HCT116 (cell line): ENCODE measurements at regions not wholly inside any gene's neighbourhood (a gene's known extent, or its start where the extent isn't known, plus 50 kb on each side); places are given as distances from the start of the nearest gene placed in this dataset.

Source experiments
- ATAC-seq: fragments of 200-7000 bp; cut with Tn5 transposase; 2 replicates; pipeline ENCODE4 v1.9.1; 2020; ENCODE audit warnings: mild to moderate bottlenecking, moderate library complexity
- BruUV-seq: library from RNA; stranded (reverse); fragments of 400-500 nt; replicated peaks from 2 replicates; lab custom pipeline; 2021; lab: Mats Ljungman, UMichigan
- CTCF ChIA-PET: fragments of 300-600 bp; sonication (Branson Sonifier 250); formaldehyde crosslinking; loops from one replicate; lab custom pipeline; 2021; ENCODE audit warnings: antibody characterized with exemption; lab: Charles Lee
- POLR2A ChIA-PET: fragments of 300-600, 350-600 bp; sonication (Branson Sonifier 250); formaldehyde crosslinking; loops from one replicate; lab custom pipeline; 2021; ENCODE audit warnings: antibody characterized with exemption; lab: Charles Lee
- RAD21 ChIA-PET, 2 experiments: fragments of 300-600 bp; sonication (Branson Sonifier 250); formaldehyde crosslinking; loops; one replicate each; lab custom pipeline; 2023; ENCODE audit warnings: low total read pairs in 2 of 2; ENCODE audit not compliant: uncharacterized antibody in 2 of 2, unreplicated experiment in 2 of 2, low non-redundant PET in 1 of 2; lab: Charles Lee
- DNase-seq: peaks from one replicate; pipeline ENCODE4 v3.0.0-alpha.2; 2010; ENCODE audit warnings: low read depth, low spot score
- H2AFZ ChIP-seq: fragments of 200-600 bp; shearing (Covaris generic), sonication (generic); 2 replicates; pipeline ENCODE4 v1.6.1; 2017; ENCODE audit warnings: low read depth, mixed run types, mixed read lengths, antibody characterized with exemption, low read length; ENCODE audit not compliant: poor library complexity, severe bottlenecking
- H3K27ac ChIP-seq: 2 replicates; pipeline ENCODE4 v1.5.1; 2012; ENCODE audit warnings: low read depth, low read length
- H3K27me3 ChIP-seq: fragments of 200-600 bp; sonication (generic); 2 replicates; pipeline ENCODE4 v1.6.1; 2016; ENCODE audit warnings: mixed run types, low read length, mixed read lengths; ENCODE audit not compliant: insufficient read depth
- H3K36me3 ChIP-seq, 2 experiments: fragments of 200-500 bp in 1 of 2; fragments of 200-600 bp in 1 of 2; sonication (Bioruptor generic) in 1 of 2; sonication (generic) in 1 of 2; 2 replicates each; pipeline versions ENCODE4 v1.5.1 to v1.6.1; 2014 to 2016; ENCODE audit warnings: low read length in 2 of 2, inconsistent platforms in 1 of 2, mixed read lengths in 1 of 2, mixed run types in 1 of 2; ENCODE audit not compliant: insufficient read depth in 2 of 2, control insufficient read depth in 1 of 2
- H3K4me1 ChIP-seq, 2 experiments: fragments of 200-600 bp in 1 of 2; sonication (generic) in 1 of 2; 2 replicates each; pipeline versions ENCODE4 v1.5.1 to v1.6.1; 2012 to 2017; ENCODE audit warnings: low read length in 2 of 2, inconsistent platforms in 1 of 2, mild to moderate bottlenecking in 1 of 2, mixed read lengths in 1 of 2, mixed run types in 1 of 2, moderate library complexity in 1 of 2; ENCODE audit not compliant: insufficient read depth in 2 of 2, control insufficient read depth in 1 of 2
- H3K4me2 ChIP-seq: fragments of 200-600 bp; sonication (generic); 2 replicates; pipeline ENCODE4 v1.6.1; 2017; ENCODE audit warnings: mixed run types, low read length, mixed read lengths
- H3K4me3 ChIP-seq, 2 experiments: fragments of 200-600 bp in 1 of 2; sonication (generic) in 1 of 2; replicated peaks in 1 of 2; 2 replicates each; pipeline ENCODE4 v1.5.1; 2011 to 2016; ENCODE audit warnings: low read length in 2 of 2, control low read depth in 1 of 2, low read depth in 1 of 2, mild to moderate bottlenecking in 1 of 2, mixed read lengths in 1 of 2, mixed run types in 1 of 2
- H3K79me2 ChIP-seq: fragments of 200-600 bp; sonication (generic); 2 replicates; pipeline ENCODE4 v1.6.1; 2017; ENCODE audit warnings: mild to moderate bottlenecking, mixed run types, low read length, moderate library complexity, mixed read lengths; ENCODE audit not compliant: insufficient read depth
- H3K9ac ChIP-seq: fragments of 200-600 bp; sonication (generic); 2 replicates; pipeline ENCODE4 v1.6.1; 2016; ENCODE audit warnings: low read length, mixed read lengths
- H3K9me2 ChIP-seq: fragments of 200-600 bp; sonication (generic), shearing (Covaris generic); 2 replicates; pipeline ENCODE4 v1.6.1; 2017; ENCODE audit warnings: mixed run types, mild to moderate bottlenecking, moderate library complexity; ENCODE audit not compliant: insufficient read depth
- H3K9me3 ChIP-seq, 2 experiments: fragments of 200-500 bp in 1 of 2; fragments of 200-600 bp in 1 of 2; sonication (Bioruptor generic) in 1 of 2; sonication (generic) in 1 of 2; 2 replicates each; pipeline ENCODE4 v1.6.1; 2014 to 2017; ENCODE audit warnings: low read length in 2 of 2, mixed read lengths in 2 of 2, inconsistent platforms in 1 of 2, low read depth in 1 of 2, mild to moderate bottlenecking in 1 of 2, mixed run types in 1 of 2, moderate library complexity in 1 of 2; ENCODE audit not compliant: control insufficient read depth in 1 of 2, insufficient read depth in 1 of 2
- H4K20me1 ChIP-seq: fragments of 200-600 bp; sonication (generic), shearing (Covaris generic); 2 replicates; pipeline ENCODE4 v1.6.1; 2017; ENCODE audit warnings: mixed run types, mild to moderate bottlenecking, moderate library complexity; ENCODE audit not compliant: insufficient read depth
- EGR1 ChIP-seq: IDR thresholded peaks from 2 replicates; pipeline ENCODE4 v1.6.1; 2012; ENCODE audit warnings: low read depth
- EZH2phosphoT487 ChIP-seq: fragments of 200-600 bp; IDR thresholded peaks from 2 replicates; pipeline ENCODE4 v1.6.1; 2018; ENCODE audit warnings: antibody characterized with exemption, borderline replicate concordance
- JUND ChIP-seq: IDR thresholded peaks from 2 replicates; pipeline ENCODE4 v1.6.1; 2012
- POLR2A ChIP-seq: IDR thresholded peaks from 2 replicates; pipeline ENCODE4 v1.7.0; 2011; ENCODE audit warnings: borderline replicate concordance; ENCODE audit not compliant: insufficient read depth, insufficient read length; ENCODE audit errors: extremely low read depth
- POLR2AphosphoS5 ChIP-seq: IDR thresholded peaks from 2 replicates; pipeline ENCODE4 v1.6.1; 2011; ENCODE audit warnings: mild to moderate bottlenecking, low read depth, low read length, moderate library complexity
- YY1 ChIP-seq: IDR thresholded peaks from 2 replicates; pipeline ENCODE4 v1.6.1; 2011; ENCODE audit warnings: low read length, low read depth, moderate library complexity, mild to moderate bottlenecking; ENCODE audit not compliant: insufficient replicate concordance; ENCODE audit errors: extremely low read depth
- ZBTB33 ChIP-seq: IDR thresholded peaks from 2 replicates; pipeline ENCODE4 v1.6.1; 2011; ENCODE audit warnings: mild to moderate bottlenecking, low read length, moderate library complexity; ENCODE audit not compliant: insufficient replicate concordance; ENCODE audit errors: extremely low read depth
- ZFX ChIP-seq: fragments of 450-650 bp; IDR thresholded peaks from 2 replicates; pipeline ENCODE4 v1.6.1; 2017
- intact Hi-C: fragments of 100-400 bp; cut with micrococcal nuclease; formaldehyde crosslinking; loops from 2 replicates; pipeline ENCODE4 v1.10.0; 2022
- TF ChIP-seq, protein P1 (sequence below): IDR thresholded peaks from 2 replicates; pipeline ENCODE4 v1.6.1; 2012; ENCODE audit warnings: low read depth

DNA sequence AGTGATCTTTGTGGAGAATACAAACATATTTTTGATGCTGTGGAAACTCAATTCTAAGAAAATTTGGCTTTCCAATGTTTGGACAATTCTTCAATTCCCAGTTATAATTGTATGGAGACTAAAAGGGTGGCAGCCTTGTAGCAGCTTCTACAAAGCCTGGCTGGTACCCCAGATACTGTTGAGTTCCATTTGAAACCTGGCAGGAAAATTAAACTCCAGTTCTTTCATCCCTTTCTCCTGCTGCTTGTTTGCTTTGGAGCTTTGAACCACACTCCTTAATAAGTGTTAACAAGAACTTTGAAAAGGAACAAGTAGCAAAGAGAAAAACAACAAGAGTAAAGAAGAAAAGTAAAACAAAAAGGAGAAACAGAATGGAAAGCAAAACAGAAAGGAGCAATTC is 172.6 kb upstream of the ADAMTS5 start:
- BruUV-seq, result no TSS peak
- no peaks in the 10 kb centered on the region for H4K20me1 ChIP-seq
- ATAC-seq (no peak), DNase-seq (no peak)
- no peaks in the 10 kb centered on the region for H3K27me3 ChIP-seq
- ChIA-PET RAD21 (no interaction called here), CTCF (no interaction called here), POLR2A (no interaction called here)
- intact Hi-C loops, result no loop called here
- H3K27ac ChIP-seq, result no peak overlapping the region
- no peaks in the 10 kb centered on the region for H3K79me2 ChIP-seq
- H3K9me2 ChIP-seq, result no peaks in the 10 kb centered on the region
- H3K9ac ChIP-seq, result no peak overlapping the region
- no peaks in the 10 kb centered on the region for H3K4me1 ChIP-seq
- no peak overlapping the region for H3K4me3 ChIP-seq
- no peaks in the 10 kb centered on the region for H3K36me3 ChIP-seq
- H2AFZ ChIP-seq, result no peak overlapping the region
- TF ChIP-seq YY1, result no peak
- TF ChIP-seq POLR2AphosphoS5, result no peak
- TF ChIP-seq EGR1, result no peak
- H3K4me2 ChIP-seq, result no peak overlapping the region
- peaks cover 10 to 32% of the 10 kb centered on the region in 2 experiments; a peak in 2 of 4 replicates for H3K9me3 ChIP-seq

DNA sequence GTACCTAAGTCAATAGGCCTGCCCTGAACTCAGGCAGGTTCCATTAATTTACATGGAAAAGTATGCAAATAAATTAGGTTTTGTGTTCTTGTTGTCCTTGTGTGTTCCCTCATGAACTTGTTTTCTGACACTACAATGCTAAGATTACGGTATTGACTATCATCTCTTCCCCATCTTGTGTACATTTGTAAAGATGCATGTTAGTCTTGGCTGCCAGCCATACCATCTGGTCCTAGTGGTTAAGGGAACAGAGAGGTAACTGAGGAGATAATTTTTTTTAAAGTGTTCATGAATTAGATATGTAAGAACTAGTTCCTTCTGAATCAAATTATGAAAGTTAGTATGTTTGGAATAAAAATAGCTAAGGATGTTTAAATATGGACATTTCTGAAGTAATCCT is 167.6 kb upstream of the ADAMTS5 start:
- no peak for DNase-seq

More for the DNA sequence above, 167.6 kb upstream of the ADAMTS5 start:
- POLR2A ChIA-PET, result no interaction called here
- Histone ChIP-seq H3K4me1 (no peaks in the 10 kb centered on the region), H3K4me3 (no peak overlapping the region), H3K9me2 (no peaks in the 10 kb centered on the region), H3K27ac (no peak overlapping the region), H3K36me3 (no peaks in the 10 kb centered on the region), H4K20me1 (no peaks in the 10 kb centered on the region), H3K4me2 (no peak overlapping the region), H3K27me3 (no peaks in the 10 kb centered on the region), H3K9me3 (peaks cover 7 to 45% of the 10 kb centered on the region in 2 experiments; a peak in 2 of 4 replicates), H2AFZ (no peak overlapping the region), H3K9ac (no peak overlapping the region), H3K79me2 (no peaks in the 10 kb centered on the region)
- intact Hi-C loops, result no loop called here
- CTCF ChIA-PET, result no interaction called here
- TF ChIP-seq ZFX, result no peak
- TF ChIP-seq, protein P1, sequence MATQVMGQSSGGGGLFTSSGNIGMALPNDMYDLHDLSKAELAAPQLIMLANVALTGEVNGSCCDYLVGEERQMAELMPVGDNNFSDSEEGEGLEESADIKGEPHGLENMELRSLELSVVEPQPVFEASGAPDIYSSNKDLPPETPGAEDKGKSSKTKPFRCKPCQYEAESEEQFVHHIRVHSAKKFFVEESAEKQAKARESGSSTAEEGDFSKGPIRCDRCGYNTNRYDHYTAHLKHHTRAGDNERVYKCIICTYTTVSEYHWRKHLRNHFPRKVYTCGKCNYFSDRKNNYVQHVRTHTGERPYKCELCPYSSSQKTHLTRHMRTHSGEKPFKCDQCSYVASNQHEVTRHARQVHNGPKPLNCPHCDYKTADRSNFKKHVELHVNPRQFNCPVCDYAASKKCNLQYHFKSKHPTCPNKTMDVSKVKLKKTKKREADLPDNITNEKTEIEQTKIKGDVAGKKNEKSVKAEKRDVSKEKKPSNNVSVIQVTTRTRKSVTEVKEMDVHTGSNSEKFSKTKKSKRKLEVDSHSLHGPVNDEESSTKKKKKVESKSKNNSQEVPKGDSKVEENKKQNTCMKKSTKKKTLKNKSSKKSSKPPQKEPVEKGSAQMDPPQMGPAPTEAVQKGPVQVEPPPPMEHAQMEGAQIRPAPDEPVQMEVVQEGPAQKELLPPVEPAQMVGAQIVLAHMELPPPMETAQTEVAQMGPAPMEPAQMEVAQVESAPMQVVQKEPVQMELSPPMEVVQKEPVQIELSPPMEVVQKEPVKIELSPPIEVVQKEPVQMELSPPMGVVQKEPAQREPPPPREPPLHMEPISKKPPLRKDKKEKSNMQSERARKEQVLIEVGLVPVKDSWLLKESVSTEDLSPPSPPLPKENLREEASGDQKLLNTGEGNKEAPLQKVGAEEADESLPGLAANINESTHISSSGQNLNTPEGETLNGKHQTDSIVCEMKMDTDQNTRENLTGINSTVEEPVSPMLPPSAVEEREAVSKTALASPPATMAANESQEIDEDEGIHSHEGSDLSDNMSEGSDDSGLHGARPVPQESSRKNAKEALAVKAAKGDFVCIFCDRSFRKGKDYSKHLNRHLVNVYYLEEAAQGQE, result no peak
- TF ChIP-seq ZBTB33, result no peak
- no peak for TF ChIP-seq JUND
- TF ChIP-seq POLR2A, result no peak
- TF ChIP-seq EZH2phosphoT487, result no peak
- no TSS peak for BruUV-seq
- RAD21 ChIA-PET, result no interaction called here
- no peak for ATAC-seq
